Right lobe of liver (tissue), 4 donors: ENCODE measurements at regions not wholly inside any gene's neighbourhood (a gene's known extent, or its start where the extent isn't known, plus 50 kb on each side); places are given as distances from the start of the nearest gene placed in this dataset.

ENCODE experiments used
- POLR2A ChIP-seq: fragments of 450-650 bp; IDR thresholded peaks from one replicate; pipeline ENCODE4 v1.6.1; 2017; ENCODE audit warnings: antibody characterized with exemption, mild to moderate bottlenecking
- TF ChIP-seq, protein P1 (sequence below), 4 donors: fragments of 200-600 bp in 3 of 4; fragments of 450-650 bp in 1 of 4; IDR thresholded peaks; one replicate each; pipeline versions ENCODE4 v1.5.1 to v1.8.0; 2016 to 2022; ENCODE audit warnings: antibody characterized with exemption in 4 of 4, mild to moderate bottlenecking in 2 of 4
- donor health status: DM: no; HTN: no; CAD: no.
- donor health status: DM: no; HTN: no; CAD: no.
- donor health status: DM: no; HTN: yes; CAD: no.

DNA sequence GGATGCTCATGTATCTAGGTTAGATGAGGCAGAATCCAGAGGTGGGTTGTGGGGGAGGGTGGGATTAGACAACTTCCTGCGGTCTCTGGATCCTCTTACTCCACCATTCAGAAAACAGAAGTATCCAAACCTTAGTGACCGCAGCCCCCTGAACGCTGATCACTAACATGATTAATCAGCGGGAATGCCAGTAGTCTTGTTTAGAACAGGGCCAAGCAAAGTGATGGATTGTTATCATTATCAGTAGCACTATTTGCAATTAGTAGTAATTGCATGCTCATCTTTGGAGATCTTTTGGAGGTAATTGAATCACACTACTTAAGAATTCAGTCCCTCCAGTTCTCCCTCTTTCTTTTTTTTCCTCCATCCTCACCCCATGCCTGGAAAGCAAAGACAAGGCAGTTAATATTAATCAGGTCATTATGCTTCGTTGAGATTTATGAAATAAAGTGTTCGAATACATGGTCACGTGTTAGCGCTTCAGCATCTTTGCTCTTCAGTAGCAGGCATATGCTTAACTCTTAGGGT lies 182.8 kb upstream of the NTF3 start:
- TF ChIP-seq, protein P1, sequence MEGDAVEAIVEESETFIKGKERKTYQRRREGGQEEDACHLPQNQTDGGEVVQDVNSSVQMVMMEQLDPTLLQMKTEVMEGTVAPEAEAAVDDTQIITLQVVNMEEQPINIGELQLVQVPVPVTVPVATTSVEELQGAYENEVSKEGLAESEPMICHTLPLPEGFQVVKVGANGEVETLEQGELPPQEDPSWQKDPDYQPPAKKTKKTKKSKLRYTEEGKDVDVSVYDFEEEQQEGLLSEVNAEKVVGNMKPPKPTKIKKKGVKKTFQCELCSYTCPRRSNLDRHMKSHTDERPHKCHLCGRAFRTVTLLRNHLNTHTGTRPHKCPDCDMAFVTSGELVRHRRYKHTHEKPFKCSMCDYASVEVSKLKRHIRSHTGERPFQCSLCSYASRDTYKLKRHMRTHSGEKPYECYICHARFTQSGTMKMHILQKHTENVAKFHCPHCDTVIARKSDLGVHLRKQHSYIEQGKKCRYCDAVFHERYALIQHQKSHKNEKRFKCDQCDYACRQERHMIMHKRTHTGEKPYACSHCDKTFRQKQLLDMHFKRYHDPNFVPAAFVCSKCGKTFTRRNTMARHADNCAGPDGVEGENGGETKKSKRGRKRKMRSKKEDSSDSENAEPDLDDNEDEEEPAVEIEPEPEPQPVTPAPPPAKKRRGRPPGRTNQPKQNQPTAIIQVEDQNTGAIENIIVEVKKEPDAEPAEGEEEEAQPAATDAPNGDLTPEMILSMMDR (IDR thresholded peaks at IDR 0.05), result no peak
- no peak for TF ChIP-seq POLR2A
